VCaP (cell line): ENCODE measurements at regions not wholly inside any gene's neighbourhood (a gene's known extent, or its start where the extent isn't known, plus 50 kb on each side); places are given as distances from the start of the nearest gene placed in this dataset.

Source experiments
- H3K27ac ChIP-seq: fragments of 450-650 bp; 2 replicates; pipeline ENCODE4 v1.5.1; 2017
- TF ChIP-seq, protein P1 (sequence below): fragments of 450-650 bp; conservative IDR thresholded peaks from 2 replicates; pipeline ENCODE4 v1.5.1; 2017; ENCODE audit warnings: mild to moderate bottlenecking, moderate library complexity

DNA sequence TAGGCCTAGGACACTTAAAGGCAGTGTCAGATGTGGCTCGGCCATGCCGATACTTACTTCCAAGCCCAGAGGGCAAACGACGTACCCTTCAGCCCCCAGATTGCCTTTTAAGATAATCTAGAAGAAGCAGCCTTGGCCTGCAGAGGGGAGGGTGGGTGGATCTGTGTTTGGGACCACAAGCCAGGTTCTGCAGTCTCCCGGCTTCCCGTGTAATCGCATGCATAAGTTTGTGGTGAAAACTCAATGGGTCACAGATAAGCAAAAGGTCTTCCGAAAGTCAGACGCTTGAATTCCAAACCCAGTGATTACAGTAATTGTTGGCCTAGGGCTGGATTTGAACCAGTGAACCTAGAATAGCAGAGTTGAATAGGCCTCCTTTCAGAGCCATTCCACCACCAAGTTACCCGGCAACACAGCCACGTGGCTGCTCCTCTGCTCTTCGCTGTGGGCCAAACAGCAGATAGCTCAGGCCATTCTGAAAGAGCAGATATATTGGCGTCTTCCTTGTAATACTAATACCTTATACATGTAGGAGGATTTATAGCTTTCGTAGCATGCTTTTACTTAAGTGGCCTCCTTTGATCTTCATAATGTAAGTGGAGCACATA lies 170.8 kb upstream of the CADM1 start:
- TF ChIP-seq, protein P1, sequence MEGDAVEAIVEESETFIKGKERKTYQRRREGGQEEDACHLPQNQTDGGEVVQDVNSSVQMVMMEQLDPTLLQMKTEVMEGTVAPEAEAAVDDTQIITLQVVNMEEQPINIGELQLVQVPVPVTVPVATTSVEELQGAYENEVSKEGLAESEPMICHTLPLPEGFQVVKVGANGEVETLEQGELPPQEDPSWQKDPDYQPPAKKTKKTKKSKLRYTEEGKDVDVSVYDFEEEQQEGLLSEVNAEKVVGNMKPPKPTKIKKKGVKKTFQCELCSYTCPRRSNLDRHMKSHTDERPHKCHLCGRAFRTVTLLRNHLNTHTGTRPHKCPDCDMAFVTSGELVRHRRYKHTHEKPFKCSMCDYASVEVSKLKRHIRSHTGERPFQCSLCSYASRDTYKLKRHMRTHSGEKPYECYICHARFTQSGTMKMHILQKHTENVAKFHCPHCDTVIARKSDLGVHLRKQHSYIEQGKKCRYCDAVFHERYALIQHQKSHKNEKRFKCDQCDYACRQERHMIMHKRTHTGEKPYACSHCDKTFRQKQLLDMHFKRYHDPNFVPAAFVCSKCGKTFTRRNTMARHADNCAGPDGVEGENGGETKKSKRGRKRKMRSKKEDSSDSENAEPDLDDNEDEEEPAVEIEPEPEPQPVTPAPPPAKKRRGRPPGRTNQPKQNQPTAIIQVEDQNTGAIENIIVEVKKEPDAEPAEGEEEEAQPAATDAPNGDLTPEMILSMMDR, result no peak
- H3K27ac ChIP-seq, result no peak overlapping the region

DNA sequence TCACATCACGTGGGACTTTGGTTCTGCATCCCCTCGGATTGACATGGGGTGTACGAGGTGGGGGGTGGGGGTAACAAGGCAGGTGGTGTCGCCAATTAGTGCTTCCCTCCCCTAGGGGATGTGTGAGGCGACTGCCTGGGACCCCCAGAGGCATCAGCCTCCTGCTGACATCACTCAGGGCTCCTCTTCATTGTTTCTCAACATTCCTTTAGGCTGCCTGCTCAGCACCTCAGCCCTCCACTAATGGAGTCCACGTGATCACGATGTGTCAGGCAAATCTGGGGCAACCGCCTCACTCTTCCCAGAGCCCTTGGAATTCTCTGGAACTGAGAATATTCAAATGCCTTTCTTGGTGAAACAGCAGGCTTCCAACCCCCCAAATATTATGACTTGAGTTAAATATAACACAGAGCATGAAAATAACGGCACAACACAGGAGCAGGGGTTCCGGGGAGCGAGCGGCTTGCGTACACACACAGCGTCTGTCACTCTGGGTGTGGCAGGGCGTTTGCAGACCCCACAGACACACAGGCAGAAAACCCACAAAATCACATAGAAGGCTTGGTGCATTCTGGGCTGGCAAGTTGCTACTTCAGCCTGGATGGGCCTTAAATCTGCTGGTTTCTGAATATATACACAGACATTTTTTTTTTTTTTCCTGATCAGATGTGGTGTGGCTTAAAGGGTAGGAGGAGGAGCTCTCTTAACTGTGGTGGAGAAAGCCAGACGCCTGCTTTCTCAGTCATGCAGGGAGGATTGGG lies 170.1 kb upstream of the CADM1 start:
- H3K27ac ChIP-seq, result no peak overlapping the region

DNA sequence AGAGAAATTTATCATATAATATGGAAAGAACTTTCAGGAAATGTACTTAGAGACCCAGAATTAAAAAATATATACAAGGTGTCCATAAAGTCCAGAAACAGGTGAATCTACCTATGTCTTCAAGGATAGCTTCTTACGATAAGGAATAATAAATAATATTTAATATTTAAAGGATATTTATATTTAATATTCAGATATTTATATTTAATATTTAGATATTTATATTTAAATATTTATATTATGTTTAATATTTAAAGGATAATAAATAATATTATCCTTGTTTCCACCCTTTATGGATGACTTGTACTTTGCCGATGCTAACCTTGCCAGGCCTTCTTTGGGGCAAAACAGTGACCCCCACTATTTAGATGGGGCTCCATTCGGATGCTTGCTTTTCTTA lies 169.5 kb upstream of the CADM1 start:
- TF ChIP-seq, protein P1, result no peak
- H3K27ac ChIP-seq, result no peak overlapping the region

More for the DNA sequence above, 170.1 kb upstream of the CADM1 start:
- TF ChIP-seq, protein P1, result no peak

DNA sequence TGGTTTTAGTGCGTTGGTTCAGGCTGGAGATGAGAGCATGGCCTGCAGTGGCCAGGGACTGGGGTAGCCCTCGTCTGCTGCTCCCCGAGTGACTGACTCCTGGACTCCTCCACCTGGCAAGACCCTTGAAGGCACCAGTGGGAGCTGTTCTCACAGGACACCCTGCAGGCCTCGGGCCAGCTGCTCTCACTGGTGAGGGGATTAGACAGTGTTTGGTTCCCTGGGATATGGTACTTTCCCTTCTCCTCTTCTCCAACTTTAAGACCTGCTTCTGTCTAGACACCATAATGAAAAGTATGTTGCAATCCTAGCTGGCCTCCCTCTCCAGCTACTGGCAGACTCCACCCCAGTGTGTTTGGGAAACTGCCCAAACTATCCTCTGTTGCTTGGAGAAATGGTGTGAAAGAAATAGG lies 168.8 kb upstream of the CADM1 start:
- H3K27ac ChIP-seq, result no peak overlapping the region
- TF ChIP-seq, protein P1, result no peak

DNA sequence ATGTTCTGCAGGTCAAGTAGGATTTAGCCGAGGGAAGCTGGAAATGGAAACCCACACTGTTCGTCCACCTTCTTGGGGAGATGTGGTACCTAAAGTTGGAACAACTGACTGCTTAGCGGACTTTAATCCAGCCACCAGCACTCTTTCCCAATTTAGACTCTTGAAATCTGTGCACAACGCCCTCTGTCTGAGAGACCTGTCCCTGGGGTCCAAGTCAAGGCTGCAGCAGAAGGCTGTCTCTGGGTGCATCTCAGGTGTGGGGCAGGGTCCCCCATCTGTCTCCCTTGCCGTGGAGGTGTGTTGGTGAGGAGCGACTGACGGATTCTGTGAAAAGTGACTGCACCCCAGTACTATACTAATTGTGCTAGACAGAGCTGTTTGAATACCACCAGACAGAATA lies 168.2 kb upstream of the CADM1 start:
- TF ChIP-seq, protein P1, result no peak
- no peak overlapping the region for H3K27ac ChIP-seq

DNA sequence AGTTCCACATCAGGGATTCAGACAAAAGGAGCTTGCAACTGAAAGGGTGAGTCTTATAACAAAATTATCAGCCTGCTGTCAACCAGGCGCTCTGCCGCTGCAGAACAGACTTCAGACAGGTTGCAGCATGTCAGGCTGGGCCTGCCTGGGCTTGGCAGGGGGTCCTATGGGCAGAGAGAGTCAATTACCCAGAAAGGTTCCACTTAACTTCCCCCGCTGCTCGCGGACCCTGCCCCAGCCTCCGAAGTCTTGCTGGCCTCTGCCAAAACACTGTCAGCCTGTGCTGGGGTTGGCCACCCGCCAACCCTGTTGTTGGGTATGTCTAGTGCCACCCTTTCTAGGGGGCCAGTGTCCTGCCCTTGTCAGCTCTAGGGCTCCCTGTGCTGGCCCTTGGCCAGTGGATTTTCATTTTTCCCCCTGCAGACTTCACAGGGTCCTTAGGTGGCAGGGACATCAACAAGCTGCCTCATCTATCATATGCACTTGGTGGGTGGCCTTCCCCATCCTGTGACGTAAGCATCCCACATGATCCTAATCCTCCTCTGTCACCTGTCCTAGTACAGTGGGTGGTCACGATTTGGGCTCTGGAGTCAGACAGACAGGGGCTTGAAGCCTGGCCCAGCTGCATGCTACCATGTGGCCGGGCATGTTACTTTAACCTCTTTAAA lies 166.5 kb upstream of the CADM1 start:
- TF ChIP-seq, protein P1, result no peak
- H3K27ac ChIP-seq, result no peak overlapping the region

DNA sequence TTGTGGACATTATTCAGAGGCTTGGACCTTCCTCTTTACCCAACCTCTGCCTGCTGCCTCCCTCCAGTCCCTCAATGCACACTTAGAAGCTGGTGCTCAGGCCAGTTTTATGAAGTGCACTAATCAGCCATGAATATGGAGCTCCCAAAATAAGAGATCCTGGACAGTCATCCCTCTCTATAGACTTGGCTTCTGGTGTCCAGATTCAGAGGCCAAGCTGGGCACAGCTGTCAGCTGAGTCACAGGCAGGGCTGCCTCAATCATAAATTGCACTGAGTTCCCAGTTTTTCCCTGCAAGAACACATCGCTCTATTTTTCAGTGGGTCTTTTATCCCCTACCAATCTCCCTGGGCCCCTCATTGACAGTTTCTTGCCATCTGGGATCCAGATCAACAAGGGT lies 161.7 kb upstream of the CADM1 start:
- no peak overlapping the region for H3K27ac ChIP-seq
- TF ChIP-seq, protein P1, result no peak
